GM12872 (cell line): ENCODE measurements at regions not wholly inside any gene's neighbourhood (a gene's known extent, or its start where the extent isn't known, plus 50 kb on each side); places are given as distances from the start of the nearest gene placed in this dataset.

Experiments
- CTCF ChIP-seq: IDR thresholded peaks from 3 replicates; pipeline ENCODE4 v1.5.1; 2011; ENCODE audit warnings: low read depth, mild to moderate bottlenecking, low read length, moderate library complexity; ENCODE audit not compliant: insufficient read depth

GRCh38 chr4:82268826-82269193, 105.0 kb downstream of the HNRNPD start:
- TF ChIP-seq CTCF, result no peak

- peak; percentile 77 for TF ChIP-seq CTCF
These were observed 105.6 kb downstream of the HNRNPD start for GRCh38 chr4:82268050-82268825.

GRCh38 chr4:82267506-82267905, 106.3 kb downstream of the HNRNPD start:
- no peak for TF ChIP-seq CTCF

GRCh38 chr4:82266345-82266744, 107.4 kb downstream of the HNRNPD start:
- TF ChIP-seq CTCF, result no peak

- TF ChIP-seq CTCF, result no peak
These were observed 112.7 kb downstream of the HNRNPD start for GRCh38 chr4:82261084-82261483.

GRCh38 chr4:82260632-82261031, 113.2 kb downstream of the HNRNPD start:
- TF ChIP-seq CTCF, result no peak

GRCh38 chr4:82256718-82257117, 117.1 kb downstream of the HNRNPD start:
- TF ChIP-seq CTCF, result no peak
